Prostate gland (tissue), 2 donors: ENCODE measurements at regions not wholly inside any gene's neighbourhood (a gene's known extent, or its start where the extent isn't known, plus 50 kb on each side); places are given as distances from the start of the nearest gene placed in this dataset.

Experiments used
- DNase-seq: peaks from one replicate; pipeline ENCODE4 v3.0.0-alpha.2; 2019; ENCODE audit warnings: low spot score
- H3K27ac ChIP-seq, 2 donors: fragments of 200-600 bp; sonication (generic); 2 replicates each; pipeline ENCODE4 v1.5.1; 2017 to 2019
- H3K27me3 ChIP-seq: fragments of 200-600 bp; sonication (generic); replicated peaks from 2 replicates; pipeline ENCODE4 v1.5.1; 2019; ENCODE audit not compliant: insufficient read depth
- H3K36me3 ChIP-seq, 2 donors: fragments of 200-600 bp; sonication (generic); 1 replicate in 1 of 2; 2 replicates in 1 of 2; pipeline versions ENCODE4 v1.5.1 to v1.8.1; 2017 to 2019
- H3K4me1 ChIP-seq: fragments of 200-600 bp; sonication (generic); replicated peaks from 2 replicates; pipeline ENCODE4 v1.5.1; 2019
- H3K4me3 ChIP-seq, 2 donors: fragments of 200-600 bp; sonication (generic); 2 replicates each; pipeline ENCODE4 v1.5.1; 2017 to 2019
- H3K9me3 ChIP-seq: fragments of 200-600 bp; sonication (generic); 2 replicates; pipeline ENCODE4 v1.5.1; 2017
- CTCF ChIP-seq, 4 experiments: fragments of 200-600 bp in 2 of 4; fragments of 450-650 bp in 2 of 4; sonication (generic) in 2 of 4; IDR thresholded peaks; 1 replicate in 3 of 4; 2 replicates in 1 of 4; pipeline ENCODE4 v1.5.1; 2016 to 2019; ENCODE audit warnings: antibody characterized with exemption in 4 of 4, mild to moderate bottlenecking in 2 of 4, moderate library complexity in 2 of 4
- POLR2A ChIP-seq: fragments of 450-650 bp; IDR thresholded peaks from one replicate; pipeline ENCODE4 v1.6.1; 2016; ENCODE audit warnings: antibody characterized with exemption, mild to moderate bottlenecking
- POLR2AphosphoS5 ChIP-seq: sonication (generic); formaldehyde crosslinking; IDR thresholded peaks from one replicate; pipeline ENCODE4 v1.6.1; 2017; ENCODE audit warnings: antibody characterized with exemption
- WGBS: methylation state at CpG from one replicate; pipeline ENCODE4 v1.1.5; 2018; 5-methylcytosine and 5-hydroxymethylcytosine counted together
- intact Hi-C: fragments of 100-400 bp; cut with DNase I; formaldehyde crosslinking; loops from one replicate; pipeline ENCODE4 v1.14.2; 2022

GRCh38 chr2:14524803-14525080, 107.8 kb upstream of the LRATD1 start:
- TF ChIP-seq POLR2A = no peak
- no peak for TF ChIP-seq CTCF (IDR thresholded peaks at IDR 0.05)
- TF ChIP-seq POLR2AphosphoS5 = no peak
- intact Hi-C loops = no loop called here
- no peak overlapping the region for H3K27ac ChIP-seq
- no peaks in the 10 kb centered on the region for H3K27me3 ChIP-seq
- no peak for DNase-seq
- no peaks in the 10 kb centered on the region for H3K4me1 ChIP-seq
- H3K4me3 ChIP-seq = no peak overlapping the region
- no peaks in the 10 kb centered on the region for H3K36me3 ChIP-seq
- no peaks in the 10 kb centered on the region for H3K9me3 ChIP-seq

GRCh38 chr2:14530506-14530905, 102.0 kb upstream of the LRATD1 start:
- 68% methylated on average over 3 of the region's 3 CpGs for WGBS
- TF ChIP-seq POLR2A (no peak), CTCF (IDR thresholded peaks at IDR 0.05) (no peak), POLR2AphosphoS5 (no peak)
- Histone ChIP-seq H3K4me3 (no peak overlapping the region), H3K4me1 (no peaks in the 10 kb centered on the region), H3K27me3 (no peaks in the 10 kb centered on the region), H3K9me3 (no peaks in the 10 kb centered on the region), H3K36me3 (no peaks in the 10 kb centered on the region), H3K27ac (no peak overlapping the region)
- intact Hi-C loops = no loop called here
- DNase-seq = no peak

- TF ChIP-seq CTCF (IDR thresholded peaks at IDR 0.05) = no peak
- TF ChIP-seq POLR2A = no peak
- no peak for TF ChIP-seq POLR2AphosphoS5
- H3K27me3 ChIP-seq = no peaks in the 10 kb centered on the region
- H3K36me3 ChIP-seq = no peaks in the 10 kb centered on the region
- WGBS = 36% methylated on average over 1 of the region's 1 CpG
- no peaks in the 10 kb centered on the region for H3K4me1 ChIP-seq
- DNase-seq = no peak
- H3K27ac ChIP-seq = no peak overlapping the region
- no peaks in the 10 kb centered on the region for H3K9me3 ChIP-seq
- intact Hi-C loops = no loop called here
- H3K4me3 ChIP-seq = no peak overlapping the region
Observed at GRCh38 chr2:14533131-14533757, 99.3 kb upstream of the LRATD1 start.

- WGBS = 43% methylated on average over 4 of the region's 4 CpGs
- H3K4me1 ChIP-seq = no peaks in the 10 kb centered on the region
- no peaks in the 10 kb centered on the region for H3K27me3 ChIP-seq
- H3K36me3 ChIP-seq = no peaks in the 10 kb centered on the region
- H3K4me3 ChIP-seq = no peak overlapping the region
- DNase-seq = peak; percentile 57
- H3K27ac ChIP-seq = no peak overlapping the region
- H3K9me3 ChIP-seq = no peaks in the 10 kb centered on the region
- intact Hi-C loops = no loop called here
- no peak for TF ChIP-seq POLR2A
- no peak for TF ChIP-seq POLR2AphosphoS5
- no peak for TF ChIP-seq CTCF (IDR thresholded peaks at IDR 0.05)
Observed at GRCh38 chr2:14535156-14535555, 97.4 kb upstream of the LRATD1 start.

GRCh38 chr2:14536976-14537375, 95.5 kb upstream of the LRATD1 start:
- H3K27me3 ChIP-seq = no peaks in the 10 kb centered on the region
- intact Hi-C loops = no loop called here
- H3K4me1 ChIP-seq = no peaks in the 10 kb centered on the region
- no peak for DNase-seq
- H3K4me3 ChIP-seq = no peak overlapping the region
- 88% methylated on average over 4 of the region's 4 CpGs for WGBS
- TF ChIP-seq POLR2A (no peak), POLR2AphosphoS5 (no peak), CTCF (IDR thresholded peaks at IDR 0.05) (no peak)
- H3K9me3 ChIP-seq = no peaks in the 10 kb centered on the region
- no peak overlapping the region for H3K27ac ChIP-seq
- no peaks in the 10 kb centered on the region for H3K36me3 ChIP-seq
